ENCODE measurements at regions not wholly inside any gene's neighbourhood (a gene's known extent, or its start where the extent isn't known, plus 50 kb on each side); places are given as distances from the start of the nearest gene placed in this dataset.

GRCh38 chr14:101201535-101202151 lies 298.1 kb upstream of the RTL1 start:
- TF ChIP-seq POLR2A (IDR thresholded peaks at IDR 0.05; ENCODE audit: low read depth), result no peak
- no peak for TF ChIP-seq EP300 (IDR thresholded peaks at IDR 0.05)
- no peak for TF ChIP-seq POLR2AphosphoS5 (IDR thresholded peaks at IDR 0.05)
- no peak for TF ChIP-seq CTCF (IDR thresholded peaks at IDR 0.05)
- H3K27ac ChIP-seq (replicated peaks in 1 of 4), result no peak overlapping the region
- H3K9me3 ChIP-seq, result peaks cover 0 to 17% (median 14%) of the 10 kb centered on the region in 4 donors
- H3K27me3 ChIP-seq, result no peaks in the 10 kb centered on the region
- H3K4me3 ChIP-seq, result no peak overlapping the region
- intact Hi-C loops (cut with DNase I), result no loop called here
- 89% methylated on average over 12 of the region's 18 CpGs for WGBS
- DNase-seq (ENCODE audit: extremely low spot score), result peak; percentile 78
- H3K4me1 ChIP-seq, result peaks cover 0 to 3% (median 0%) of the 10 kb centered on the region in 4 donors
- H3K36me3 ChIP-seq, result no peaks in the 10 kb centered on the region

- TF ChIP-seq EP300 (IDR thresholded peaks at IDR 0.05) (no peak), CTCF (IDR thresholded peaks at IDR 0.05) (no peak), POLR2AphosphoS5 (IDR thresholded peaks at IDR 0.05) (no peak), POLR2A (IDR thresholded peaks at IDR 0.05; ENCODE audit: low read depth) (no peak)
Measured at GRCh38 chr14:101202627-101203404, 299.3 kb upstream of the RTL1 start.

GRCh38 chr14:101206556-101206955 lies 303.0 kb upstream of the RTL1 start:
- H3K4me1 ChIP-seq, result no peaks in the 10 kb centered on the region
- intact Hi-C loops (cut with DNase I), result no loop called here
- H3K27ac ChIP-seq (replicated peaks in 1 of 4), result no peak overlapping the region
- TF ChIP-seq POLR2AphosphoS5 (IDR thresholded peaks at IDR 0.05) (no peak), POLR2A (IDR thresholded peaks at IDR 0.05; ENCODE audit: low read depth) (no peak), CTCF (IDR thresholded peaks at IDR 0.05) (no peak), EP300 (IDR thresholded peaks at IDR 0.05) (no peak)
- DNase-seq (ENCODE audit: extremely low spot score), result no peak
- peaks cover 7 to 46% (median 42%) of the 10 kb centered on the region in 4 donors for H3K9me3 ChIP-seq
- no peak overlapping the region for H3K4me3 ChIP-seq
- no peaks in the 10 kb centered on the region for H3K36me3 ChIP-seq
- 78% methylated on average over 3 of the region's 3 CpGs for WGBS
- H3K27me3 ChIP-seq, result no peaks in the 10 kb centered on the region

More at GRCh38 chr14:101202627-101203404, 299.3 kb upstream of the RTL1 start:
- H3K36me3 ChIP-seq, result no peaks in the 10 kb centered on the region
- 89% methylated on average over 24 of the region's 25 CpGs for WGBS
- H3K4me1 ChIP-seq, result no peaks in the 10 kb centered on the region
- no peak overlapping the region for H3K4me3 ChIP-seq
- no peaks in the 10 kb centered on the region for H3K27me3 ChIP-seq
- DNase-seq (ENCODE audit: extremely low spot score), result peak; percentile 80
- peaks cover 0 to 18% (median 16%) of the 10 kb centered on the region in 4 donors for H3K9me3 ChIP-seq
- intact Hi-C loops (cut with DNase I), result no loop called here
- no peak overlapping the region for H3K27ac ChIP-seq (replicated peaks in 1 of 4)

DNA sequence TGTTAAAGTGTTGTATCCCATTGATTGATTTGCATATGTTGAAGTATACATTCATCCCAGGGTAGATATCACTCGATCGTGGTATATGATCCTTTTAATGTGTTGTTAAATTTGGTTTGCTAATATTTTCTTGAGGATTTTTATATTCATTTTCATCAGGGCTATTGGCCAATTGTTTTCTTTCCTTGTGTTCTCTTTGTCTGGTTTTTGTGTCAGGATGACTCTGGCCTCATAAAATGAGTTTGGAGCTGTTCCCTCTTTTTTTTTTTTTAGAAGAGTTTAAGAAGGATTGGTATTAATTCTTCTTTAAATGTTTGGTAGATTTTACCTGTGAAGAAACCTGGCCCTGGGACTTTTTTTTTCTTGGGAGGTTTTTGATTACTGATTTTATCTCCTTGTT lies 303.5 kb upstream of the RTL1 start:
- H3K9me3 ChIP-seq, result peaks cover 7 to 46% (median 42%) of the 10 kb centered on the region in 4 donors
- no peak for DNase-seq (ENCODE audit: extremely low spot score)
- intact Hi-C loops (cut with DNase I), result no loop called here
- 77% methylated on average over 2 of the region's 2 CpGs for WGBS
- TF ChIP-seq CTCF (IDR thresholded peaks at IDR 0.05) (no peak), POLR2AphosphoS5 (IDR thresholded peaks at IDR 0.05) (no peak)
- H3K4me1 ChIP-seq, result no peaks in the 10 kb centered on the region
- H3K36me3 ChIP-seq, result no peaks in the 10 kb centered on the region
- no peak overlapping the region for H3K4me3 ChIP-seq
- H3K27me3 ChIP-seq, result no peaks in the 10 kb centered on the region
- no peak overlapping the region for H3K27ac ChIP-seq (replicated peaks in 1 of 4)
